HEK293T (cell line): ENCODE measurements at regions not wholly inside any gene's neighbourhood (a gene's known extent, or its start where the extent isn't known, plus 50 kb on each side); places are given as distances from the start of the nearest gene placed in this dataset.

ENCODE experiments used
- BHLHE40 ChIP-seq: fragments of 450-650 bp; IDR thresholded peaks from 2 replicates; pipeline ENCODE4 v1.6.1; 2016; ENCODE audit warnings: mild to moderate bottlenecking, moderate library complexity, borderline replicate concordance
- CTBP1 ChIP-seq: fragments of 450-650 bp; IDR thresholded peaks from 2 replicates; pipeline ENCODE4 v1.6.1; 2016; ENCODE audit warnings: borderline replicate concordance
- ELF4 ChIP-seq: fragments of 450-650 bp; IDR thresholded peaks from 2 replicates; pipeline ENCODE4 v1.6.1; 2017; ENCODE audit warnings: antibody characterized with exemption
- FOXA1 ChIP-seq: fragments of 450-650 bp; IDR thresholded peaks from 2 replicates; pipeline ENCODE4 v1.6.1; 2016; ENCODE audit warnings: mild to moderate bottlenecking
- FOXK2 ChIP-seq: fragments of 450-650 bp; IDR thresholded peaks from 2 replicates; pipeline ENCODE4 v1.6.1; 2016; ENCODE audit warnings: mild to moderate bottlenecking
- FOXM1 ChIP-seq: fragments of 450-650 bp; IDR thresholded peaks from 2 replicates; pipeline ENCODE4 v1.6.1; 2017; ENCODE audit warnings: mild to moderate bottlenecking, borderline replicate concordance
- HDGF ChIP-seq: fragments of 450-650 bp; IDR thresholded peaks from 2 replicates; pipeline ENCODE4 v1.6.1; 2017; ENCODE audit warnings: antibody characterized with exemption, borderline replicate concordance
- L3MBTL2 ChIP-seq: fragments of 450-650 bp; conservative IDR thresholded peaks from 2 replicates; pipeline ENCODE4 v1.6.1; 2016; ENCODE audit warnings: mild to moderate bottlenecking
- LEF1 ChIP-seq: fragments of 450-650 bp; IDR thresholded peaks from 2 replicates; pipeline ENCODE4 v1.6.1; 2017; ENCODE audit warnings: mild to moderate bottlenecking, borderline replicate concordance
- PKNOX1 ChIP-seq: fragments of 450-650 bp; IDR thresholded peaks from 2 replicates; pipeline ENCODE4 v1.6.1; 2016
- SP1 ChIP-seq: fragments of 450-650 bp; IDR thresholded peaks from 2 replicates; pipeline ENCODE4 v1.6.1; 2017
- SUZ12 ChIP-seq: fragments of 450-650 bp; IDR thresholded peaks from 2 replicates; pipeline ENCODE4 v1.6.1; 2016; ENCODE audit warnings: mild to moderate bottlenecking
- TARDBP ChIP-seq: fragments of 450-650 bp; IDR thresholded peaks from 2 replicates; pipeline ENCODE4 v1.6.1; 2016

- TF ChIP-seq SUZ12, result no peak
- TF ChIP-seq FOXM1, result no peak
- TF ChIP-seq PKNOX1, result no peak
- no peak for TF ChIP-seq FOXA1
- TF ChIP-seq TARDBP, result no peak
- TF ChIP-seq L3MBTL2, result no peak
- no peak for TF ChIP-seq SP1
- no peak for TF ChIP-seq CTBP1
- no peak for TF ChIP-seq HDGF
- TF ChIP-seq ELF4, result no peak
- no peak for TF ChIP-seq FOXK2
- no peak for TF ChIP-seq BHLHE40
- TF ChIP-seq LEF1, result no peak
Measured at GRCh38 chrX:69076088-69076487, 89.2 kb downstream of the PJA1 start.
